ENCODE measurements at regions not wholly inside any gene's neighbourhood (a gene's known extent, or its start where the extent isn't known, plus 50 kb on each side); places are given as distances from the start of the nearest gene placed in this dataset.

DNA sequence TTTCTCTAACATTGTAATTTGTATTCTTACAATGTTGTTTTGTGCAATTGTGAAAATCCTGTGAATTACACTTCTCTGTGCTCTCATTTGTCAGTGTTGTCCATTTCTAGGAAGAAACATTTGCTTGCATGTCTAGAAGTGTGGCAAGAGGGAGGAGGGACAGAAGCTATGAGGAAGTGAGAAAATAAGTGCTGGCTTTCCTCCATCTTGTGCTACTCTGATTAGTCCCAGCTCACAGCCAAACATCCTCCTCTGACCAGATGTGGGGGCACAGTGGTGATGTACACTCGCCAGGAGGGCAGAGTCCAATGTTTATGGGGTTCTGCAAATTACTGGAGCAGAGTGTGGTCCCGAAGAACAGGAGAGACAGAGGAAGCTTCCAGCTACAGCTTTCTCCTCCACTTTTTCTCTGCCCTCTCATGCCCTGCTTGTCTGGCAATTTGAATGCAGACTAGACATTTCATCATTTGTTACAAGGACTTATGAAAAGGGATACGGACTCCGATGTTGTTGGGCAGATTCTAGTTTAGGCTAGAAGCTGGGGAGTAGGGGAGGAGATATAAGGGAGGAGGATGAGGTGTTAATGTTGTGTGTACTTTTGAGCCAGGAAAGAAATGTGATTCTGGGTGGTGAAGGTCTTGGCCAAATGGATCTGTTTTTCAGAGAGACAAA lies 131.0 kb upstream of the C1GALT1 start:
- DNase-seq (ENCODE audit: low spot score), result peak; percentile 16

DNA sequence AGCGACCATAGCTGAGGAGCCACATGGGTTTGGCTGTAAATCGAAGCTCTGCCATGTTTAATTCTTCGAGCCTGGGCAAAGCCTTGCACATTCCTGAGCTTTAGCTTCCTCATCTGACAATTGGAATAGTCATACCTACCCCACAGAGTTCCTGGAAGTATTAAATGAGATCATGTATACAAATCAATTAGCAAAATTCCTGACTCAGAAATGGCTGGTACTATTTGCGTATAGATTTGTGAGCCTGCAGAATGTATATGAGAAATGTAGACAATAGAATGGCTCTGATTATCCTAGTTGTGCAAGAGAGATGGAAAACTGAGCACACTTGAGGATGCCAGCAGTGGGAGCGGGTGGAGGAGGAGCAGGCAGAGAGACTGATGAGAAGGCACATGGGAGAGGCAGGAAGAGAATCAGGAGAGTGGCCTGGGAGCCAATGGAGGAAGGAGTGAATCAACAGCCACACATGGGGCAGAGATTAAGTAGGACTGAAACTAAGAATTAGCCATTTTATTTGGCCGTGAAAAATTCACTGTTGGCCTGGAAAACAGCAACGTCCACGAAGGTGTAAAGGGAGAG lies 128.0 kb upstream of the C1GALT1 start:
- no peak for DNase-seq (ENCODE audit: low spot score)

- no peak for DNase-seq (ENCODE audit: low spot score)
These were observed 121.3 kb upstream of the C1GALT1 start for GRCh38 chr7:7060828-7061599.

DNA sequence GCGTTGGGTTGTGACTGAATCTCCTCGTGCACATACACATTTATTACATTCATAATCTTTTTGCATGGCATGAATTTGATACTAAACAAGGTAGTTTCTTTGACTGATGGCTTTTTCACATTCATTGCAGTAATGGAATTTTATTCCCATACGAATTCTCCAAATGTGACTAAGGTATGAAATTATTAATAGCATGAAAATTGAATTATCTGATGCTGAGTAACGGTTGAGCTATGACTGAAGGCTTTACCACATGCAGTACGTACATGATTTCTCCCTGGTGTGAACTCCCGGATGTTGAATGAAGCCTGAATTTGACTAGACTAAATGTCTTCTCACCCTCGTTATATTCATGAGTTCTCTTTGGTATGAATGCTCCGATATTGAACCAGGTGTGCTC lies 104.4 kb upstream of the C1GALT1 start:
- no peak for DNase-seq (ENCODE audit: low spot score)

GRCh38 chr7:7080802-7081201 lies 101.5 kb upstream of the C1GALT1 start:
- no peak for DNase-seq (ENCODE audit: low spot score)

GRCh38 chr7:7090460-7090859 lies 91.9 kb upstream of the C1GALT1 start:
- no peak for DNase-seq (ENCODE audit: low spot score)

GRCh38 chr7:7098280-7098818 lies 84.0 kb upstream of the C1GALT1 start:
- DNase-seq (ENCODE audit: low spot score), result no peak

GRCh38 chr7:7099584-7100014 lies 82.7 kb upstream of the C1GALT1 start:
- peak; percentile 93 for DNase-seq (ENCODE audit: low spot score)

DNA sequence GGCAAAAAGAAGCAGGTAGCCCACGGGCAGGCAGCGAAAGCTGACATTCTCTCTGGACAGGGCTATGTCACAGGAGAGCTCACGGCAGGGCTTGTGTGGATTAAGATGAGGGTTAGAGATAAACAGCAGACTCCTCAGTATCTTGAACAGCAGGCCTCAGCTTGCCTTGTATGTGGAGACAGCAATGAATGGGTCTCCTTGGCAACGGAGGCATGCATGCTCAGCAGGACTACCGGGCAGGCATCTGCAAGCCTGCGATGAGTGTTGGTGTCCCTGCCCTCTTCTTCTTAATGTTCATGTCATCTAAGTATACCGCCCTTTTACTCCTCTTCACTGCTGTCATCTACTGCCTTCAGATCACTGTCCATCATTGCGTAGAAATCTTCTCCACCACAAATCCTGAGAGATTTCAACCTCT lies 81.9 kb upstream of the C1GALT1 start:
- no peak for DNase-seq (ENCODE audit: low spot score)

GRCh38 chr7:7102906-7103305 lies 79.4 kb upstream of the C1GALT1 start:
- DNase-seq (ENCODE audit: low spot score), result no peak

GRCh38 chr7:7103343-7104313 lies 78.7 kb upstream of the C1GALT1 start:
- no peak for DNase-seq (ENCODE audit: low spot score)

DNA sequence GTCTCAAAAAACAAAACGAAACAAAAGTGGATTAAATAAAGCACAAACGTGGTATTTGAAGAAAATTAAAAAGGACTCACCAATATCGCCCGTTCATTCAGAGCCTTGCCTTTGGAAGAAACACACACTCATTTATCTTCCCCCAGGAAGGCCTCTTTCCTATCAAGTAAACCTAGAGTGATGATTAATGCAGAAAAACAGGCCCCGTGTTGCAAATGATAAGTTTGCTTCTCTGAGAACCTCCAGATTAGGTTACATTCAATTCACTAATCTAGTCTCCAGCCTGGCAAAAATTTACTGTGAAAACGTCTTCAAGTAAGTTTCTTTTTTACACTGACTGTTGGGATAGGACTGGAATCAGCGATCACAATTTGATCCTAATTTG lies 78.0 kb upstream of the C1GALT1 start:
- no peak for DNase-seq (ENCODE audit: low spot score)

GRCh38 chr7:7104971-7105370 lies 77.4 kb upstream of the C1GALT1 start:
- DNase-seq (ENCODE audit: low spot score), result no peak

DNA sequence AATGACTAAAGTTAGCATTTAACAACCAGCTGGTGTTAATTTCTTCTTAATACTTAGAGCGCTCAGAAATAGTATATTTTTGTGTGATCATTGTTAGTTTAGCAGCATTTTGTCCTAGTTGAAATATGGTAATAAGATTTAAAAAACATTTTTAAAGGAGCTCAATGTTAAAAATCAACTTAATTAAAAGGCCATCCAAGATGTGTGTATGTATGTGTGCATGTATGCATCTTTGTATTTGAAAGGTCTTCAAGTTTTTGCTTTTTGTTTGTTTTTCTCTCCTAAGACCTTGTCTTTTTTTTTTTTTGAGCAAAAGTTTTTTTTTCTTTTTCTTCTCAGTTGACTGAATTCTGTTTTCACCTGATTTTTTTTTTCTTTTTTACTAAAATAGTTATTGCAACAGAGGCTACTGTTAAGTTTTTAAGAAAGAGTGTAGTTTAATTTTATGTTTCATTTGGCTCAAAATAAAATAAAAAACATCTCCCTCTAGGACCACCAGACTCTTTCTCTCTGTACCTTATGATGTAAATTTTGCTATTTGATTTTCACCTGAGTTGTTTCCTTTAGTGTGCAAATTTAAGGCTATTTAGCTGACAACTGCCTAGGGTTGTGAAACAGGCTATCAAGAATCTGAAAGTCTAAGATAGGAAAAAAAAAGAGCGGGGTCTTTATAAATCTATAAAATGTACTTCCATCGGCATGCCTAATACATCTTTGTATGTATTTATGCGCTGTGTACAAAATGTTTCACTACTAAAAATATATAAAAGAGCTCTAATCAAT lies 76.4 kb upstream of the C1GALT1 start:
- DNase-seq (ENCODE audit: low spot score), result no peak

GRCh38 chr7:7108931-7109330 lies 73.4 kb upstream of the C1GALT1 start:
- DNase-seq (ENCODE audit: low spot score), result no peak

- no peak for DNase-seq (ENCODE audit: low spot score)
These were observed 72.4 kb upstream of the C1GALT1 start for GRCh38 chr7:7109934-7110333.

DNA sequence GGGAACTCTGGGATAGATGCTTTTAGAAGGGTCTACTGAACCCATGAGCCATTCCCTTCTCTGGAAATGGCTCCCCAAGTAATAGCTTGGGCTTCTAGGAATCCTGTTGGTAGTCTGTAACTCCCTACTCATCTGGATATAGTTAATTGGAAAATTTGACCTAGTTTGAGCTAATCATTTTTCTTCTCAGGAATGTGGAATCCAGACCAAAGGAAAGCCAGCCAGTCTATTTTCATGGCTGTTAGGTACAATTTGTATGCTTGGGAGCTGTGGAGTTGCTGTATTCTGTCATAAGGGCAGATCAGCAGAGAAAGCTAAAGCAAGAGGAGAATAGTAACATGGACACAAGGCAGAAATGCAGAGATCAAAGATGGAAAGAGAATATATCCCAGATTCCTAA lies 71.6 kb upstream of the C1GALT1 start:
- no peak for DNase-seq (ENCODE audit: low spot score)

- DNase-seq (ENCODE audit: low spot score), result no peak
These were observed 69.5 kb upstream of the C1GALT1 start for GRCh38 chr7:7112868-7113267.

GRCh38 chr7:7114575-7115291 lies 67.6 kb upstream of the C1GALT1 start:
- DNase-seq (ENCODE audit: low spot score), result no peak

DNA sequence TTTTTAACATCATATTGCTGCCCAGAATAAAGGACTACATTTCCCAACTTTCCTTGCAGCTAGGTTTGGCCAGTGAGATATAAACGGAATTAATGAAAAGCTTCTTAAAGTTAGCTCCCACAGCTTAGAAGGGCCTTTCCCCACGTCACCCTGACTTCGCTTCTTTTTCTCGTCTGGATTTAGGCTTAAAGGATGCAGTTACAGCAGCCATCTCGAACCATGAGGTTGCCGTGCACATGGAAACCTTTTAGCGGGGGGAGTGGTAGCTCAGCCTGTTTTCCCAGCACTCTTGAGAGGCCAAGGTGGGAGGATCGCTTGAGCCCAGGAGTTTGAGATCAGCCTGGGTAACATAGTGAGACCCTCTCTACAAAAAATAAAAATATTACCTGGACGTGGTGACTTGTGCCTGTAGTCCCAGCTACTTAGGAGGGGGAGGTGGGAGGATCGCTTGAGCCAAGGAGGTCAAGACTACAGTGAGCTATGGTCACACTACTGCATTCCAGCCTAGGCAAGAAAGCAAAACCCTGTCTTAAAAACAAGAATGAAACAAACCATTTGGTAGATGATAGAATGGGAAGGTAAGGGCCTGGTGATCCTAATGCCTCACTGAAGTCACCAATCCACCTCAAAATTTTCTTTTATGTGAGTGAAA lies 64.3 kb upstream of the C1GALT1 start:
- no peak for DNase-seq (ENCODE audit: low spot score)

Measured in mucosa of gallbladder (tissue), 1 donor.